Chondrocyte (in vitro differentiated cells): ENCODE measurements at regions not wholly inside any gene's neighbourhood (a gene's known extent, or its start where the extent isn't known, plus 50 kb on each side); places are given as distances from the start of the nearest gene placed in this dataset.

Source experiments
- DNase-seq: peaks from one replicate; pipeline ENCODE4 v3.0.0; 2021; ENCODE audit warnings: mixed read lengths, low spot score
- H3K27ac Mint-ChIP-seq: one replicate; pipeline ENCODE4 v1.8.0; 2021; ENCODE audit warnings: mild to moderate bottlenecking, moderate library complexity, mixed read lengths; ENCODE audit not compliant: unreplicated experiment
- H3K27me3 Mint-ChIP-seq: 2 replicates; pipeline ENCODE4 v1.8.0; 2021; ENCODE audit warnings: low read depth, mixed read lengths
- H3K36me3 Mint-ChIP-seq: 2 replicates; pipeline ENCODE4 v1.8.0; 2021; ENCODE audit warnings: low read depth, mixed read lengths
- H3K4me1 Mint-ChIP-seq: 2 replicates; pipeline ENCODE4 v1.8.0; 2021; ENCODE audit warnings: low read depth, mild to moderate bottlenecking, mixed read lengths
- H3K4me3 Mint-ChIP-seq: one replicate; pipeline ENCODE4 v1.8.0; 2021; ENCODE audit warnings: mild to moderate bottlenecking, moderate library complexity, mixed read lengths; ENCODE audit not compliant: unreplicated experiment
- H3K9me3 Mint-ChIP-seq: 2 replicates; pipeline ENCODE4 v1.8.0; 2021; ENCODE audit warnings: low read depth, mixed read lengths
- CTCF ChIP-seq: fragments of 200-600 bp; sonication (generic); IDR thresholded peaks from 2 replicates; pipeline ENCODE4 v1.5.0; 2021; ENCODE audit warnings: antibody characterized with exemption, mild to moderate bottlenecking, moderate library complexity

- Mint-ChIP-seq H3K36me3 (no peaks in the 10 kb centered on the region), H3K4me1 (no peaks in the 10 kb centered on the region), H3K9me3 (peaks cover 11% of the 10 kb centered on the region), H3K27ac (no peak overlapping the region), H3K27me3 (no peaks in the 10 kb centered on the region), H3K4me3 (no peak overlapping the region)
- DNase-seq = no peak
- no peak for TF ChIP-seq CTCF
Observed at GRCh38 chrX:128250621-128251020, 198.4 kb upstream of the ACTRT1 start.

- no peak for TF ChIP-seq CTCF
- Mint-ChIP-seq H3K9me3 (peaks cover 40% of the 10 kb centered on the region), H3K27ac (no peak overlapping the region), H3K36me3 (no peaks in the 10 kb centered on the region), H3K4me1 (no peaks in the 10 kb centered on the region), H3K4me3 (no peak overlapping the region), H3K27me3 (no peaks in the 10 kb centered on the region)
- no peak for DNase-seq
Observed at GRCh38 chrX:128216364-128216763, 164.2 kb upstream of the ACTRT1 start.

- H3K9me3 Mint-ChIP-seq = peaks cover 35% of the 10 kb centered on the region
Observed at GRCh38 chrX:128165884-128166408, 113.7 kb upstream of the ACTRT1 start.

GRCh38 chrX:128156204-128156603 is 104.0 kb upstream of the ACTRT1 start:
- Mint-ChIP-seq H3K4me3 (no peak overlapping the region), H3K27ac (no peak overlapping the region), H3K27me3 (no peaks in the 10 kb centered on the region), H3K9me3 (peaks cover 58% of the 10 kb centered on the region), H3K4me1 (no peaks in the 10 kb centered on the region), H3K36me3 (no peaks in the 10 kb centered on the region)
- no peak for TF ChIP-seq CTCF
- DNase-seq = no peak

More at GRCh38 chrX:128165884-128166408, 113.7 kb upstream of the ACTRT1 start:
- TF ChIP-seq CTCF = no peak
- Mint-ChIP-seq H3K4me1 (no peaks in the 10 kb centered on the region), H3K4me3 (no peak overlapping the region), H3K27me3 (no peaks in the 10 kb centered on the region), H3K36me3 (no peaks in the 10 kb centered on the region), H3K27ac (no peak overlapping the region)
- DNase-seq = no peak

DNA sequence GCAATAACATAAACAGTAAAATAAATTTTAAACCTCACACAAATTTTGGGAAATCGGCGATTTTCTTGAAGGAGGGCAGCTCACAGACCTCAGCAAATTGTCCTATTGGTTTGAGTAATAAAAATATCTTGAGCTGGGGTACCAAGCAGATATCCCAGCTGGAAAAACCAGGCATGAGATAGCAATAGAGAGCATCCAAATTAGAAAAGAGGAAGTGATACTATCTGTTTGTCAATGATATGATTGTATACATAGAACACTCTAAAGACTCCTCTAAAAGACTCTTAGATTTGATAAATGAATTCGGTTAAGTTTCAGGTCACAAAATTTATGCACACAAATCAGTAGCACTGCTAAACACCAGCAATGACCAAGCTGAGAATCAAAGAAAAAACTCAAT is 90.5 kb upstream of the ACTRT1 start:
- H3K36me3 Mint-ChIP-seq = no peaks in the 10 kb centered on the region
- DNase-seq = no peak
- H3K9me3 Mint-ChIP-seq = peaks cover 34% of the 10 kb centered on the region
- H3K27ac Mint-ChIP-seq = no peak overlapping the region
- H3K27me3 Mint-ChIP-seq = no peaks in the 10 kb centered on the region
- no peak for TF ChIP-seq CTCF
- no peak overlapping the region for H3K4me3 Mint-ChIP-seq
- no peaks in the 10 kb centered on the region for H3K4me1 Mint-ChIP-seq
